Neural crest cell (in vitro differentiated cells): ENCODE measurements at regions not wholly inside any gene's neighbourhood (a gene's known extent, or its start where the extent isn't known, plus 50 kb on each side); places are given as distances from the start of the nearest gene placed in this dataset.

Experiments used
- DNase-seq: peaks from one replicate; pipeline ENCODE4 v3.0.0; 2021; ENCODE audit warnings: low read depth, mixed read lengths, low spot score
- H3K27ac Mint-ChIP-seq: one replicate; pipeline ENCODE4 v1.8.0; 2021; ENCODE audit warnings: mild to moderate bottlenecking, mixed read lengths; ENCODE audit not compliant: unreplicated experiment
- H3K27me3 Mint-ChIP-seq: 2 replicates; pipeline ENCODE4 v1.8.0; 2021; ENCODE audit warnings: low read depth, mild to moderate bottlenecking, mixed read lengths
- H3K36me3 Mint-ChIP-seq: 2 replicates; pipeline ENCODE4 v1.8.0; 2021; ENCODE audit warnings: low read depth, mild to moderate bottlenecking, mixed read lengths
- H3K4me1 Mint-ChIP-seq: 2 replicates; pipeline ENCODE4 v1.8.0; 2021; ENCODE audit warnings: mixed read lengths
- H3K4me3 Mint-ChIP-seq: one replicate; pipeline ENCODE4 v1.8.0; 2021; ENCODE audit warnings: mild to moderate bottlenecking, mixed read lengths
- H3K9me3 Mint-ChIP-seq: 2 replicates; pipeline ENCODE4 v1.8.0; 2021; ENCODE audit warnings: mixed read lengths
- TF ChIP-seq, protein P1 (sequence below): fragments of 200-600 bp; sonication (generic); conservative IDR thresholded peaks from 2 replicates; pipeline ENCODE4 v1.5.0; 2021; ENCODE audit warnings: antibody characterized with exemption, mild to moderate bottlenecking

DNA sequence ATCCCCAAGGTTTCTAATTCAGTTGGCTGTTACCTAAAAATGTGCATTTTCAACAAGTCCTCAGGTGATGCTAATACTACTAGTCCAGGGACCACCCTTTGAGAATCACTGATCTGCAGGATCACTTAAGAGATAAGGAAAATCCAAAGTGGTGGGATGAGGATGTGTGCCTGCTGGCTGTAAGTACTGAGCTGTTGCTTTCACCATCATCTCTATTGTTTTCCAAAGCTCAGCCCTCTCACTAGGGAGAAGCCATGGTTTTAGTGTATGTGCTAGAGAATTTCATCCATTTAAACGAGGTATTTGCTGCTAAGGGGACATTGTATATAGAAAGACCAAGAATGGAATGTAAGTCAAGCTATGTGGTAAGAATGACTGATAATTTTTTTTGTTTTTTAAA, 202.3 kb downstream of the KIF21A start:
- H3K4me3 Mint-ChIP-seq: no peak overlapping the region
- no peak for DNase-seq
- H3K36me3 Mint-ChIP-seq: no peaks in the 10 kb centered on the region
- no peaks in the 10 kb centered on the region for H3K27me3 Mint-ChIP-seq
- TF ChIP-seq, protein P1, sequence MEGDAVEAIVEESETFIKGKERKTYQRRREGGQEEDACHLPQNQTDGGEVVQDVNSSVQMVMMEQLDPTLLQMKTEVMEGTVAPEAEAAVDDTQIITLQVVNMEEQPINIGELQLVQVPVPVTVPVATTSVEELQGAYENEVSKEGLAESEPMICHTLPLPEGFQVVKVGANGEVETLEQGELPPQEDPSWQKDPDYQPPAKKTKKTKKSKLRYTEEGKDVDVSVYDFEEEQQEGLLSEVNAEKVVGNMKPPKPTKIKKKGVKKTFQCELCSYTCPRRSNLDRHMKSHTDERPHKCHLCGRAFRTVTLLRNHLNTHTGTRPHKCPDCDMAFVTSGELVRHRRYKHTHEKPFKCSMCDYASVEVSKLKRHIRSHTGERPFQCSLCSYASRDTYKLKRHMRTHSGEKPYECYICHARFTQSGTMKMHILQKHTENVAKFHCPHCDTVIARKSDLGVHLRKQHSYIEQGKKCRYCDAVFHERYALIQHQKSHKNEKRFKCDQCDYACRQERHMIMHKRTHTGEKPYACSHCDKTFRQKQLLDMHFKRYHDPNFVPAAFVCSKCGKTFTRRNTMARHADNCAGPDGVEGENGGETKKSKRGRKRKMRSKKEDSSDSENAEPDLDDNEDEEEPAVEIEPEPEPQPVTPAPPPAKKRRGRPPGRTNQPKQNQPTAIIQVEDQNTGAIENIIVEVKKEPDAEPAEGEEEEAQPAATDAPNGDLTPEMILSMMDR: no peak
- no peaks in the 10 kb centered on the region for H3K9me3 Mint-ChIP-seq
- H3K4me1 Mint-ChIP-seq: peaks cover 16% of the 10 kb centered on the region
- no peak overlapping the region for H3K27ac Mint-ChIP-seq

DNA sequence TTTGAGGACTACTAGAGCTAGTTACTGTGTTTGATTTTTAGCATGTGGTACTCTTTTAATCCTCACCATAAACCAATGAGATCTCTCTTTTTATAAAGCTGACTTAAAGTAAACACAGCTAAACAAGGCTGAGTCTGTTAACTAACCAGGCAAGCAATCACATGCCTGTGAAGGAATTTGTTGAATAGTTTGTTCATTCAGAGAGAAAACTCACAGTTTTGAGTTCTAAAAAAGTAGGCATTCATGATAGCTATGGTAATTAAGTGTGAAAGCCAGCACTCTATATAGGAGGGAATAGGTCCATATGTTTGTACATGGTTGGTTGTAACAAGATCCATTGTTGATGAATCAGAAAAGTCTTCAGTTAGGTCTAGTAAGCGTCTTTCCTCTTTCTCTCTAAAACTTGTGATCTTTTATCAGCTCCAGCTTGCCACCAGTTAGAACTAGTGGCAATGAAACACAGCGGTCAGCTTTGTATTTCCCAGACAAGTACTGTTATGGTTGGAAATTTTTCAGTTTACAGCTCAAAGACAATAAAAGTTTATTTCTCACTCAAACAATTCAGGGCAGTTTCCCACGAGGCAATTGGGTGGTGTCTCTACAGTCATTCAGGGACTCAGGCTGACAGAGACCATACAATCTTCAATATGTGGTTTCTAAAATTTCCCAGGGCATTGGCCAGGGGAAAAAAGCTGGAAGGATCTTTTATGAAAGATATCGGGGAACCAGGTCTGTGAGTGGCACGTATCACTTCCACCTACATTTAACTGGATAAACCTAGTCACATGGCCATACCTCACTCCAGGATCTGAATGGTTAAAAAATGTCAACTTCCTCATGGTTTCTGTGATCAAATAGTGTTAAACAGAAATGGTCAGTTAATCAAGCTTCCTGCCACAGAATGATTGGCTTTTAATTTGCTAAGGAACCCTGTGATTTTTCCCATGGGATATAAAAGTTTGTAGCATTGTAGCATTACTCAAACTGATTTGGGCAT, 203.1 kb downstream of the KIF21A start:
- Mint-ChIP-seq H3K27ac (no peak overlapping the region), H3K27me3 (no peaks in the 10 kb centered on the region), H3K9me3 (no peaks in the 10 kb centered on the region), H3K36me3 (no peaks in the 10 kb centered on the region), H3K4me1 (peaks cover 16% of the 10 kb centered on the region), H3K4me3 (no peak overlapping the region)
- TF ChIP-seq, protein P1: no peak
- DNase-seq: no peak

DNA sequence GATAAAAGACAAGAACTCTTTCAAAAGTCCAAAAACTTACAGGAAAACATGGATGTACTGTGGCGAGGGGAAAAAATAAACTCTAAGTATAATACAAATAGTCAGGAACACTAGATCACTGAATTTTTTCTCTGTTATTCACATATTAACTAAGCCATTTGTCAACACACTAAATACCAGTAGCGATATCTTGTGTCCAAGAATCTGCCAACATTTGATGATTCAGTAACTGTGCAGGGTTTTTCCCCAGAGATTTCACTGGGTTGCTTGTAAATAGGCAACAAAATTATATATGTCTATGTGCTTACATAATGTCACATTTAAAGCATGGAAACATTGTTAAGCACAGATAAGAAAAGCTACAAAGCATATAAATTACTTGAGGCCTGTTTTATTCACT, 205.9 kb downstream of the KIF21A start:
- Mint-ChIP-seq H3K36me3 (no peaks in the 10 kb centered on the region), H3K27ac (no peak overlapping the region), H3K27me3 (no peaks in the 10 kb centered on the region), H3K4me1 (peaks cover 16% of the 10 kb centered on the region), H3K4me3 (no peak overlapping the region), H3K9me3 (no peaks in the 10 kb centered on the region)
- DNase-seq: no peak
- TF ChIP-seq, protein P1: no peak

DNA sequence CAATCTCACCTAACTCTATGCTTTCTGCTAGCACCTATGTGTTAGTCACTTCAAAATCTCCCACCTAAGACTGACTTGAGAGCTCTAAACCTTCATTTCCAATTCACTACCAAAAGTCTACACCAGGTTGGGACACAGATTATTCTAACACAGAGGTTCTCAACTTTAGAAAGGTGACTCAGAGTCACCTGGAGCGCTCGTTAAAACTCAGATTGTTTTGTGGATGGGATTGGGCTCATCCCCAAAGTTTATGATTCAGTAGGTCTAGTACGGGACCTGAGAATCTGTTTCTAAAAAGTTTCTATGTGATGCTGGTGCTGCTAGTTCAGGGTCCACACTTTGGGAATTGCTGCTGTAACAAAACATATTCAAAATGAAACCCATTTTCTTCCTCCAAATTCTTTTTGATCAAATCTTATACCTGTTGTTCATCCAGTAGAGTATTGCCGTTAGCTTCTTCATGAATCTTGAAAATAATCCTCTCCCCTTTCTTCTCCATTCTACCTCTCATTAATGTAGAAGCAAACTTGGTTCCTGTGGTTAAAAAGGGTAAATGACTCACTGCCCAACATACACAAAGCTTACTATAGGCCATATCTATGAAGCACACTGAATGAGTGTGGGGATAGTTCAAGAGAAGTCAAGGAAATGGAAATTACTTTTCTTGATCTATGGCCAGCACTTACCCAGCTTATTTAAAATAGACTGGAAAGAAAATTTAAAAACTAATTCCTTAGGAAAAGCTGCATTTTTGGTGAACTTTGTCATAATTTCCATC, 206.7 kb downstream of the KIF21A start:
- H3K27me3 Mint-ChIP-seq: no peaks in the 10 kb centered on the region
- no peak overlapping the region for H3K4me3 Mint-ChIP-seq
- peaks cover 4% of the 10 kb centered on the region for H3K9me3 Mint-ChIP-seq
- peaks cover 16% of the 10 kb centered on the region for H3K4me1 Mint-ChIP-seq
- H3K36me3 Mint-ChIP-seq: no peaks in the 10 kb centered on the region
- H3K27ac Mint-ChIP-seq: no peak overlapping the region
- TF ChIP-seq, protein P1: no peak
- DNase-seq: no peak

DNA sequence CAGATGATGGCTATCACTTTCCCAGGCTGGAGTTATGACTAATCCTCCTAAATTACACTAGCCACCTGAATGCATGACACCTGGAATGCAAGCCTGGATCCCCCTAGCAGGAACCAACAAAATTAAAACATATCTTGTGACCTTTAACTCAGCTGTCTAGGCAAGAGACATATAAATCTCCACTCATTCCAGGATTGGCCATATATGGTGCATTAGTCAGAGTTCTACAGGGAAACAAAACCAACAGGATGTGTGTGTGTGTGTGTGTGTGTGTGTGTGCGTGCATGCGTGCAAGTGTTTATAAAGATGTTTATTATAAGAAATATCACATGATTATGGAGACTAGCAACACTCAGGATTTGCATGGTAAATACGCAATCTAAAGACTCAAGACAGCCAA, 212.8 kb downstream of the KIF21A start:
- no peak for DNase-seq
- peaks cover 6% of the 10 kb centered on the region for H3K9me3 Mint-ChIP-seq
- H3K27ac Mint-ChIP-seq: no peak overlapping the region
- TF ChIP-seq, protein P1: no peak
- no peak overlapping the region for H3K4me3 Mint-ChIP-seq
- no peaks in the 10 kb centered on the region for H3K27me3 Mint-ChIP-seq
- peaks cover 10% of the 10 kb centered on the region for H3K4me1 Mint-ChIP-seq
- H3K36me3 Mint-ChIP-seq: no peaks in the 10 kb centered on the region
